Astrocyte (in vitro differentiated cells and primary cell): ENCODE measurements at regions not wholly inside any gene's neighbourhood (a gene's known extent, or its start where the extent isn't known, plus 50 kb on each side); places are given as distances from the start of the nearest gene placed in this dataset.

ENCODE experiments used
- DNase-seq: peaks from one replicate; pipeline ENCODE4 v3.0.0-alpha.2; 2010; ENCODE audit warnings: low read depth
- FAIRE-seq: peaks from 2 replicates; lab custom pipeline; 2011; peaks lifted over from hg19 to GRCh38; lab: Jason Lieb, UNC
- H2AFZ ChIP-seq: 2 replicates; pipeline ENCODE4 v1.6.0; 2012; ENCODE audit warnings: low read depth, low read length, inconsistent platforms
- H3K27ac ChIP-seq: 2 replicates; pipeline ENCODE4 v1.5.1; 2011; ENCODE audit warnings: low read depth, low read length, inconsistent platforms
- H3K27me3 ChIP-seq: 2 replicates; pipeline ENCODE4 v1.6.0; 2011; ENCODE audit warnings: low read length, inconsistent platforms; ENCODE audit not compliant: insufficient read depth
- H3K36me3 ChIP-seq: 2 replicates; pipeline ENCODE4 v1.5.1; 2011; ENCODE audit warnings: low read length, inconsistent platforms; ENCODE audit not compliant: insufficient read depth
- H3K4me1 ChIP-seq: 2 replicates; pipeline ENCODE4 v1.5.1; 2011; ENCODE audit warnings: low read length, inconsistent platforms; ENCODE audit not compliant: insufficient read depth
- H3K4me2 ChIP-seq: 2 replicates; pipeline ENCODE4 v1.6.0; 2012; ENCODE audit warnings: low read length, inconsistent platforms
- H3K4me3 ChIP-seq: 2 replicates; pipeline ENCODE4 v1.5.1; 2011; ENCODE audit warnings: low read depth, mild to moderate bottlenecking, low read length, inconsistent platforms; ENCODE audit not compliant: insufficient read depth
- H3K79me2 ChIP-seq: 2 replicates; pipeline ENCODE4 v1.6.0; 2012; ENCODE audit warnings: mild to moderate bottlenecking, low read length, inconsistent platforms; ENCODE audit not compliant: insufficient read depth
- H3K9ac ChIP-seq: 2 replicates; pipeline ENCODE4 v1.6.0; 2012; ENCODE audit warnings: mild to moderate bottlenecking, low read length, inconsistent platforms
- H3K9me3 ChIP-seq: 2 replicates; pipeline ENCODE4 v1.5.1; 2012; ENCODE audit warnings: low read depth, mild to moderate bottlenecking, low read length, inconsistent platforms; ENCODE audit not compliant: insufficient read depth
- H4K20me1 ChIP-seq: 2 replicates; pipeline ENCODE4 v1.6.0; 2012; ENCODE audit warnings: low read length, inconsistent platforms; ENCODE audit not compliant: insufficient read depth
- H3K27ac Mint-ChIP-seq: one replicate; pipeline ENCODE4 v1.8.0; 2021; ENCODE audit warnings: mild to moderate bottlenecking, mixed read lengths; ENCODE audit not compliant: unreplicated experiment
- H3K27me3 Mint-ChIP-seq: one replicate; pipeline ENCODE4 v1.8.0; 2021; ENCODE audit warnings: low read depth, mixed read lengths; ENCODE audit not compliant: unreplicated experiment
- H3K36me3 Mint-ChIP-seq: one replicate; pipeline ENCODE4 v1.8.0; 2021; ENCODE audit warnings: low read depth, mixed read lengths; ENCODE audit not compliant: unreplicated experiment
- H3K4me1 Mint-ChIP-seq: one replicate; pipeline ENCODE4 v1.8.0; 2021; ENCODE audit warnings: low read depth, mixed read lengths; ENCODE audit not compliant: unreplicated experiment
- H3K4me3 Mint-ChIP-seq: one replicate; pipeline ENCODE4 v1.8.0; 2021; ENCODE audit warnings: mild to moderate bottlenecking, moderate library complexity, mixed read lengths; ENCODE audit not compliant: unreplicated experiment
- H3K9me3 Mint-ChIP-seq: one replicate; pipeline ENCODE4 v1.8.0; 2021; ENCODE audit warnings: mild to moderate bottlenecking, mixed read lengths; ENCODE audit not compliant: unreplicated experiment
- EZH2 ChIP-seq: IDR thresholded peaks from 2 replicates; pipeline ENCODE4 v1.6.1; 2012; ENCODE audit warnings: mild to moderate bottlenecking, low read length, inconsistent platforms; ENCODE audit not compliant: insufficient read depth
- TF ChIP-seq, protein P1 (sequence below): IDR thresholded peaks from 2 replicates; pipeline ENCODE4 v1.5.1; 2011; ENCODE audit warnings: low read depth, mild to moderate bottlenecking, inconsistent platforms, low read length, moderate library complexity; ENCODE audit not compliant: insufficient read depth

DNA sequence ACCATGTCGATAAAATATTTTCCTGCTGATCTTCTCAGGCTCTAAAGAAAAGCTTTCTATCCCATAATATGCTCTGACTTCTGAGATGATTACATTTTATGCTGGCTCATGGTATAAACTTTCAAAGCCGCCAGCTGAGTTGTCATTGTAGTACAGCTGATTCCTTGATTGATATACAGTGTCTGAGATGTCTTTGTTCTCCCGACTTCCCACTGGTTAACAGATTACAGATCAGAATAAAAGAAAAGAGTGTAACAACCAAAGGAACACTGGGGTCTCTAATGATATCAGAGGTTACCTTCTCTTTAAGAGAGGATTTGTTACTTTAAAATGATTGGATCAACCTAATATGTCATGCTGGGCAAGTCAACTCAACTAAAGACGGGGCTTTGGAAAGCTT is 485.4 kb upstream of the LRRC7 start:
- Mint-ChIP-seq H3K4me3 (no peak overlapping the region), H3K4me1 (peaks cover 1% of the 10 kb centered on the region), H3K9me3 (no peaks in the 10 kb centered on the region), H3K36me3 (no peaks in the 10 kb centered on the region), H3K27me3 (no peaks in the 10 kb centered on the region), H3K27ac (no peak overlapping the region)
- no peaks in the 10 kb centered on the region for H4K20me1 ChIP-seq
- no peak overlapping the region for H3K9ac ChIP-seq
- no peak for FAIRE-seq
- H3K4me2 ChIP-seq = no peak overlapping the region
- no peak overlapping the region for H2AFZ ChIP-seq
- H3K4me3 ChIP-seq = no peak overlapping the region
- H3K27me3 ChIP-seq = no peaks in the 10 kb centered on the region
- H3K36me3 ChIP-seq = no peaks in the 10 kb centered on the region
- H3K9me3 ChIP-seq = no peaks in the 10 kb centered on the region
- no peaks in the 10 kb centered on the region for H3K4me1 ChIP-seq
- DNase-seq = no peak
- no peak overlapping the region for H3K27ac ChIP-seq
- H3K79me2 ChIP-seq = no peaks in the 10 kb centered on the region
- TF ChIP-seq EZH2 = no peak
- TF ChIP-seq, protein P1, sequence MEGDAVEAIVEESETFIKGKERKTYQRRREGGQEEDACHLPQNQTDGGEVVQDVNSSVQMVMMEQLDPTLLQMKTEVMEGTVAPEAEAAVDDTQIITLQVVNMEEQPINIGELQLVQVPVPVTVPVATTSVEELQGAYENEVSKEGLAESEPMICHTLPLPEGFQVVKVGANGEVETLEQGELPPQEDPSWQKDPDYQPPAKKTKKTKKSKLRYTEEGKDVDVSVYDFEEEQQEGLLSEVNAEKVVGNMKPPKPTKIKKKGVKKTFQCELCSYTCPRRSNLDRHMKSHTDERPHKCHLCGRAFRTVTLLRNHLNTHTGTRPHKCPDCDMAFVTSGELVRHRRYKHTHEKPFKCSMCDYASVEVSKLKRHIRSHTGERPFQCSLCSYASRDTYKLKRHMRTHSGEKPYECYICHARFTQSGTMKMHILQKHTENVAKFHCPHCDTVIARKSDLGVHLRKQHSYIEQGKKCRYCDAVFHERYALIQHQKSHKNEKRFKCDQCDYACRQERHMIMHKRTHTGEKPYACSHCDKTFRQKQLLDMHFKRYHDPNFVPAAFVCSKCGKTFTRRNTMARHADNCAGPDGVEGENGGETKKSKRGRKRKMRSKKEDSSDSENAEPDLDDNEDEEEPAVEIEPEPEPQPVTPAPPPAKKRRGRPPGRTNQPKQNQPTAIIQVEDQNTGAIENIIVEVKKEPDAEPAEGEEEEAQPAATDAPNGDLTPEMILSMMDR = no peak

DNA sequence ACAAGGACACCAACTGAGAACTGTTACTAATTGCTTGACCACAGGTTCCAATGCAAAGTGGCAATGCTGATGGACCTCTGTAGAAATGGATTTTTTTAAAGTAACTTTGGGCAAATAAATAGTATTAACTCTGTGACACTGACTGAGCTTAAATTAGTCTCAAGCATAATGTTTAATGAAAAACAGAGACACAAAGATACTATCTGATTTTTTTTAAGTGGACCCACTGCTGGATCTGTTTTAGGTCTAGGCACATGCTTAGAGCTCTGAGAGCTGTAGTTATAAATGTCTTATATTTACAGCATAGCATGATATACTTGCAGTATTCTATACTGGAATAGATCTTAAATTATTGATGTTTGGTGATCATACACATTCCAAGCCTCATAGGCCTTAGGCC is 481.6 kb upstream of the LRRC7 start:
- no peak for DNase-seq
- Mint-ChIP-seq H3K9me3 (peaks cover 2% of the 10 kb centered on the region), H3K27me3 (no peaks in the 10 kb centered on the region), H3K4me1 (peaks cover 9% of the 10 kb centered on the region), H3K36me3 (no peaks in the 10 kb centered on the region), H3K27ac (no peak overlapping the region), H3K4me3 (no peak overlapping the region)
- Histone ChIP-seq H3K9ac (no peak overlapping the region), H3K4me1 (no peaks in the 10 kb centered on the region), H3K36me3 (no peaks in the 10 kb centered on the region), H3K4me2 (no peak overlapping the region), H3K27me3 (no peaks in the 10 kb centered on the region), H3K27ac (no peak overlapping the region), H2AFZ (no peak overlapping the region), H3K4me3 (no peak overlapping the region), H3K79me2 (no peaks in the 10 kb centered on the region), H3K9me3 (no peaks in the 10 kb centered on the region), H4K20me1 (no peaks in the 10 kb centered on the region)
- TF ChIP-seq, protein P1 = no peak
- TF ChIP-seq EZH2 = no peak
- FAIRE-seq = no peak

DNA sequence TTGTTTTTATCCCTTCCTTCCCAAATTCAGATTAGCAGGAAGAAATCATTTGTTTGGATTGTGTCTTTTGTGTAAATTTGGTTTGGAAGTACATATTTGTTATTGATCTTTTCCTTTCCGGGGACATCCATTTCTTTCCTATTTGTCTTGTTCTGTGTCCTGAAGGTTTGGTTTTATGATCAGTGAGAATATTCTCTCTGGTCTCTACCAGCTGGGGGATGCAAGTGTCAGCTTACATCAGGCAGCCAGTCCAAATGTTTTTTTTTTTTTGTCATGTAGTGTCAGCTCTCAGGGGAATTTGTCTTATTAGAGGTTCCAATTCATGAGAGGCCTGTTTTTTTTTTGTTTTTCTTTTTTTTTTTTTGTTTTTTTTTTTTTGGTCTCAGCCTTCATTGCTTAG is 479.2 kb upstream of the LRRC7 start:
- H3K79me2 ChIP-seq = no peaks in the 10 kb centered on the region
- DNase-seq (no peak), FAIRE-seq (no peak)
- no peak overlapping the region for H3K4me3 Mint-ChIP-seq
- H3K27ac Mint-ChIP-seq = no peak overlapping the region
- H3K4me1 ChIP-seq = no peaks in the 10 kb centered on the region
- no peaks in the 10 kb centered on the region for H3K27me3 Mint-ChIP-seq
- no peaks in the 10 kb centered on the region for H3K9me3 ChIP-seq
- H3K36me3 Mint-ChIP-seq = no peaks in the 10 kb centered on the region
- H3K9ac ChIP-seq = no peak overlapping the region
- peaks cover 7% of the 10 kb centered on the region for H3K4me1 Mint-ChIP-seq
- H3K36me3 ChIP-seq = no peaks in the 10 kb centered on the region
- no peak overlapping the region for H3K4me2 ChIP-seq
- no peak for TF ChIP-seq EZH2
- TF ChIP-seq, protein P1 = no peak
- no peak overlapping the region for H2AFZ ChIP-seq
- H4K20me1 ChIP-seq = no peaks in the 10 kb centered on the region
- no peaks in the 10 kb centered on the region for H3K27me3 ChIP-seq
- H3K27ac ChIP-seq = no peak overlapping the region
- H3K9me3 Mint-ChIP-seq = peaks cover 2% of the 10 kb centered on the region
- no peak overlapping the region for H3K4me3 ChIP-seq
